ENCODE measurements at regions not wholly inside any gene's neighbourhood (a gene's known extent, or its start where the extent isn't known, plus 50 kb on each side); places are given as distances from the start of the nearest gene placed in this dataset.
"Not testable (repeated sequence)": the region's sequence is repeated elsewhere in the genome, so short reads cannot be mapped to it uniquely, and the experiment has no call there.

DNA sequence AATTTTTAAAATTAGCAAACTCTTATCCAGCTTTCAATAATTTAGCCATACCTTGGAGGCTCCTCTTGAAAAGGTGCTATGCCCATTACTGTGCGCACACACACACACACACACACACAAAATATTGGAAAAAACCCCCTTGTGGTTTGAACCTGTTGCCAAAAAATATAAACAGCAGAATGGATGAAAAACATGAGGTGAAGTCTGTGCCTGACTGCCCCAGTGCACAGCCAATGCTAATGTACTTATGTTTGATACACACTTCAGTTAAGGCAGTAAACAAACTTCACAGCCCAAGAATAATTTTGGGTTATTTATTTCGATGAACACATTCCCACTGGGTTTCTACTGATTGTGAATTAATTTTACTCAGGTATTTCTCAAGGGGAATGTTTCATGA is 113.2 kb upstream of the SEM1 start:
- no peak overlapping the region for H3K4me3 ChIP-seq (ENCODE audit: low read depth, poor library complexity, severe bottlenecking)
- intact Hi-C loops (cut with DNase I; ENCODE audit: low total_unique reads), result no loop called here
- TF ChIP-seq, protein P1, sequence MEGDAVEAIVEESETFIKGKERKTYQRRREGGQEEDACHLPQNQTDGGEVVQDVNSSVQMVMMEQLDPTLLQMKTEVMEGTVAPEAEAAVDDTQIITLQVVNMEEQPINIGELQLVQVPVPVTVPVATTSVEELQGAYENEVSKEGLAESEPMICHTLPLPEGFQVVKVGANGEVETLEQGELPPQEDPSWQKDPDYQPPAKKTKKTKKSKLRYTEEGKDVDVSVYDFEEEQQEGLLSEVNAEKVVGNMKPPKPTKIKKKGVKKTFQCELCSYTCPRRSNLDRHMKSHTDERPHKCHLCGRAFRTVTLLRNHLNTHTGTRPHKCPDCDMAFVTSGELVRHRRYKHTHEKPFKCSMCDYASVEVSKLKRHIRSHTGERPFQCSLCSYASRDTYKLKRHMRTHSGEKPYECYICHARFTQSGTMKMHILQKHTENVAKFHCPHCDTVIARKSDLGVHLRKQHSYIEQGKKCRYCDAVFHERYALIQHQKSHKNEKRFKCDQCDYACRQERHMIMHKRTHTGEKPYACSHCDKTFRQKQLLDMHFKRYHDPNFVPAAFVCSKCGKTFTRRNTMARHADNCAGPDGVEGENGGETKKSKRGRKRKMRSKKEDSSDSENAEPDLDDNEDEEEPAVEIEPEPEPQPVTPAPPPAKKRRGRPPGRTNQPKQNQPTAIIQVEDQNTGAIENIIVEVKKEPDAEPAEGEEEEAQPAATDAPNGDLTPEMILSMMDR (IDR thresholded peaks at IDR 0.05), result no peak
- TF ChIP-seq POLR2A (IDR thresholded peaks at IDR 0.05), result no peak
- WGBS, 2 donors, result 56 to 61% methylated on average over 2 of the region's 2 CpGs
- no peak for DNase-seq (ENCODE audit: low spot score in 2 of 2)

DNA sequence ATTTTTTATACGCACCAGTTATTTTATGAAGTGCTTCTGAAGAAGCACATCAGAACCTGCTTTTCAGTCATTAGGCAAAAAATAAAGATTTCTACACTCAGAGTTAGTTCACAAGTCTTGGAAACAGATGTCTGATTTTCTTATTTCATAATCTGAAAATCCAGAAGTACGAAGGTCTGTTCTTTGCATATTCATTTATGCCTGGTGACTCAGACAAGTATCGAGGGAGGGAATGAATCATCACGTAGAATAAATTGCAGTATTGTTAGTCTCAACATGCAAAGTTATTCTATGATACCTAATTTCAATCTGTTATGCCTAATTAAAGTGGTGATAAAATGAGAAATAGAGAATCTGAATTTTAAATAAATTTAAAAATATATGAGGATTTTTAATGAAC is 113.6 kb upstream of the SEM1 start:
- no peak for TF ChIP-seq POLR2A (IDR thresholded peaks at IDR 0.05)
- TF ChIP-seq, protein P1 (IDR thresholded peaks at IDR 0.05), result no peak
- WGBS, 2 donors, result 25 to 31% methylated on average over 4 of the region's 4 CpGs
- intact Hi-C loops (cut with DNase I; ENCODE audit: low total_unique reads), result no loop called here
- DNase-seq (ENCODE audit: low spot score in 2 of 2), result no peak
- H3K4me3 ChIP-seq (ENCODE audit: low read depth, poor library complexity, severe bottlenecking), result no peak overlapping the region

DNA sequence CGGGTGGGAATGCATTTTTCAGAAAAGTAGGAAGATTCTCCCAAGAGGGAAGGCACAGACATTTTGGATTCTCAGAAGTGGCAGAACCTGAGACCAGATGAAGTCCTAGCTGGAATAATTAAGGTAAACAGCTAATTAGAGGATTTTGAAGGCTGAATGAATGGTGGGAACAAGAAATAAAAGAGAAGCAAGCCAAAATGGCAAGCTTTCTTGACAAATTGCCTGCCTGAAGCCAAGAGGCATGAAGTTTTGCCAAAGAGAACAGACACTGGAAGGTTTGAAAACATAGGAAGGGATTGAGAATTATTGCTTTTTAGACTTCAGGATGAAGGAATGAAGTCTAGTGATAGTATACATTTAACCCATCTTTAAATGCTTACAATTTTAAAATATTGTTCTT is 115.0 kb upstream of the SEM1 start:
- intact Hi-C loops (cut with DNase I; ENCODE audit: low total_unique reads), result no loop called here
- 6 to 45% methylated on average over 1 of the region's 1 CpG for WGBS, 2 donors
- DNase-seq (ENCODE audit: low spot score in 2 of 2), result no peak
- no peak overlapping the region for H3K4me3 ChIP-seq (ENCODE audit: low read depth, poor library complexity, severe bottlenecking)
- TF ChIP-seq POLR2A (IDR thresholded peaks at IDR 0.05), result no peak
- TF ChIP-seq, protein P1 (IDR thresholded peaks at IDR 0.05), result no peak

- WGBS, 2 donors, result 79 to 82% methylated on average over 2 of the region's 2 CpGs
- DNase-seq (ENCODE audit: low spot score in 2 of 2), result no peak
- H3K4me3 ChIP-seq (ENCODE audit: low read depth, poor library complexity, severe bottlenecking), result no peak overlapping the region
- no peak for TF ChIP-seq POLR2A (IDR thresholded peaks at IDR 0.05)
- TF ChIP-seq, protein P1 (IDR thresholded peaks at IDR 0.05), result no peak
- intact Hi-C loops (cut with DNase I; ENCODE audit: low total_unique reads), result no loop called here
Measured at GRCh38 chr7:96825285-96825684, 115.6 kb upstream of the SEM1 start.

DNA sequence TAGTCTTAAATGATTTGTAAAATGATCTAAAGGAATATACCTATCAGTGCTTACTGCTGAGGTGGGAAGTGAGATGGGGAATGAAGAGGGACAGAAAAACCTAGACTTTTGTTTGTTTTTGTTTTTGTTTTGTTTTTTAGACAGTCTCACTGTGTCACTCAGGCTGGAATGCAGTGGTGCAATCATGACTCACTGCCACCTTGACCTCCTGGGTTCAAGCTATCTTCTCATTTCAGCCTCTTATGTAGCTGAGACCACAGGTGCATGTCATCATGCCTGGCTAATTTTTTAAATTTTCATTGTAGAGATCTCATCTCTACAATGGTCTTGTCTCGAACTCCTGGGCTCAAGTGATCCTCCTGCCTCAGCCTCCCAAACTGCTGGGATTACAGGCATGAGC is 116.4 kb upstream of the SEM1 start:
- no peak overlapping the region for H3K4me3 ChIP-seq (ENCODE audit: low read depth, poor library complexity, severe bottlenecking)
- intact Hi-C loops (cut with DNase I; ENCODE audit: low total_unique reads), result no loop called here
- 89 to 91% methylated on average over 1 of the region's 1 CpG for WGBS, 2 donors
- TF ChIP-seq, protein P1 (IDR thresholded peaks at IDR 0.05), result no peak
- TF ChIP-seq POLR2A (IDR thresholded peaks at IDR 0.05), result no peak
- DNase-seq (ENCODE audit: low spot score in 2 of 2), result no peak

DNA sequence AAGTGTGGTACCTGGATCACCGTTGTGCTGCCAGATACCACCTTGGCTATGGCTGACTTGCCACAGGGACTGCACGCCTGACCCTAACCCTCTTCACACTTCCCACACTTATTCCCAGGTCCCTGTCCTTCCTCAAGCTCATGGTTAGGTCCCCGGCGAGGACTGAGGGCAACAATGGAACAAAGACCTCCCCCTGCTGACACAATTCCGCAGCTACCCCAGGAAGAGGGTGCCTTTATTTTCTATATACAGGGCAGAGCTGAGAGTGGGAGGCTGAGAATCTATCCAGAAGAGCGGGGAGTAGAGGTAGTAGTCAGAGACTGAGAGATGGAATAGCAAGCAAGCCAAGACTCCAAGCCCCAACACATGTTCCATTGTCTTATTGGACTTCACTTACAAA is 118.1 kb upstream of the SEM1 start:
- 92 to 95% methylated on average over 6 of the region's 6 CpGs for WGBS, 2 donors

DNA sequence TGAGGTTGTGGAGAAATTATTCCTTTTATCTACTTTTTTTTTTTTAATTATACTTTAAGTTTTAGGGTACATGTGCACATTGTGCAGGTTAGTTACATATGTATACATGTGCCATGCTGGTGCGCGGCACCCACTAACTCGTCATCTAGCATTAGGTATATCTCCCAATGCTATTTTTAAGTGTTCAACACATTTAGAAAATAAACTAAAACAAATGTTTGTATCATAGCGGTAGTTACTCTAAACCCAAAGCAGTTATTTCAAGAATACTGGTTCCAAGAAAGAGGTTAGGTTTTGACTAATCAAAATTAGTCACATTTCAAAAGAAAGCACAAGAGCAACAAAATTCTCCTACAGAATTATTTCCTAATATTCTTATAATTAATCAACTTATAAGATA is 119.5 kb upstream of the SEM1 start:
- DNase-seq (ENCODE audit: low spot score in 2 of 2); intact Hi-C loops (cut with DNase I; ENCODE audit: low total_unique reads); H3K4me3 ChIP-seq (ENCODE audit: low read depth, poor library complexity, severe bottlenecking): not testable (repeated sequence)
- 81 to 91% methylated on average over 4 of the region's 4 CpGs for WGBS, 2 donors

More for the DNA sequence above, 118.1 kb upstream of the SEM1 start:
- TF ChIP-seq POLR2A (IDR thresholded peaks at IDR 0.05), result no peak
- TF ChIP-seq, protein P1 (IDR thresholded peaks at IDR 0.05), result no peak
- no peak overlapping the region for H3K4me3 ChIP-seq (ENCODE audit: low read depth, poor library complexity, severe bottlenecking)
- intact Hi-C loops (cut with DNase I; ENCODE audit: low total_unique reads), result no loop called here
- DNase-seq (ENCODE audit: low spot score in 2 of 2), result no peak
